HG03354 (cell line): ENCODE measurements at regions not wholly inside any gene's neighbourhood (a gene's known extent, or its start where the extent isn't known, plus 50 kb on each side); places are given as distances from the start of the nearest gene placed in this dataset.

Experiments
- ATAC-seq: cut with Tn5 transposase; IDR thresholded peaks from one replicate; pipeline ENCODE4 v1.9.1; 2021; ENCODE audit warnings: mild to moderate bottlenecking; ENCODE audit not compliant: unreplicated experiment, poor library complexity, severe bottlenecking

- ATAC-seq = peak; percentile 69
Observed at GRCh38 chr12:89999699-90000505, 291.3 kb upstream of the ATP2B1 start.

- ATAC-seq = no peak
Observed at GRCh38 chr12:89995870-89996269, 287.2 kb upstream of the ATP2B1 start.

DNA sequence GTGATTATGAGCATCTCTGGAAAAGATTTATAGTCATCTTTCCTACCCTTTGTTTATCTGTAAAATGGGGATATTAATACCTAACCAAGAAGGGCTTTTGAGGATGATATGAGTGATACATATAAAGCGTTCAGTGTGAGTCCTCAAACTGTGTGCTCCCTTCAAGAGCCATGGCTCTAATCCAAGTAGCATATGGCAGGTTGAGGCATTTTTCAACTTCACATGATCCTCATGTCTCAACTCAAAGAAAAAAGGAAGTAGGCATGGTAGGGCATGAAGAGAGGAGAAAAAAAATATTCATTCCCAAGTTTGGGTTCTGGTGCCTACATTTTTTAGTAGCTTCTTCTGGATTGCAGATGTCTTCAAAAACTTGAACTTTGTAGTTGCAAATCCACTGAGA lies 286.3 kb upstream of the ATP2B1 start:
- no peak for ATAC-seq

DNA sequence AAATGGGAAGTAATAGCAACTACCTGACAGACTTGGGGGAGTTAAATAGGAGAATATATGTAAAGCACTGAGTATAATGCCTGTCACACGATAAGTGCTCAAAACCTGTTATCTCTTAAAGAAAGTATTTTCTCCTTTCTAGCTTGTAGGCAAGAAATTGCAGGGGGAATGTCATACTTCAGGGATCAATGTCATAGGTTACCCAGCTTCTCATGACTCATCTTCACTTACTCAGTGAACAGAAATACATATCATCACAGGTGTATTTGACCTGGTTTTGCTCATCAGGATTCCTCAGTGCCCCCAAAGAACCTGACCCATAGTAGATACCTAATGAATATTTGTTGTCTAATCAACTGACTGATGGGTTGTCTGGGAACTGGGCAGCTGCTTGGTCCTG lies 285.0 kb upstream of the ATP2B1 start:
- ATAC-seq = no peak

- ATAC-seq = no peak
Observed at GRCh38 chr12:89992668-89993451, 284.2 kb upstream of the ATP2B1 start.

DNA sequence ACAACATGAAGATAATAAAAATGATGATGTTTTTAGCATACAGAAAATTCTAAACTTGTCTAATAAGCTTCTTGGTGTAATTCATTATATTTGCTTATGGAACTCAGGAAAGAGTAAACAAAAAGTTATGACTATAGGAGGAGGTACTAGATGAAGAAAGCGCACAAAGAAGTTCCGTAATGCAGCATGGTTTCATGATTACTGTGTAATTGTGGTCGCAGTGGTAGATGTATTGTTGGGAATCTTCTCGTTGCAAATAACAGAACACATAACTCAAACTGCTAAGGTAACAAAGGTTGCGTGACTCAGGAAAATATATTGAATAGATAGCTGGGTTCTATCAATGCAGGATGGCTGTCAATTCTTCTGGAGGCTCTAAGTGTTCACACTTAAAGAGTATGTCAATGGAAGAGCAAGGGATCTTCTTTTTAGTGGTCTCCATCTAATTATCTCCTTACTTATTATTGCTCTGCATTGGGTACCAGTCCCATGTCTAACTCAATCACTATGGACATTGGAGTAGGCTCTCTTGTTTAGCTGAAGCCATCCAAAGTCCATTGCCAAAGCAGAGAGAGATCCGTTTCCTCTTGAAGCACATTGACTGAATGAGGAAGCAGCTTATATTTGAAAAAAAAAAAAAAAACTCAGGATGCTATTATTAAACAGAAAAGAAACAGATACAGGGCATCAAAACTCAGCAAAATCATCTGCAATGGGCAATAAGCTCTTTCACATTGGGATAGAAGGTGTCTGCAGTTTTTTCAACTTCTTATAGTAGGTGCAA lies 283.4 kb upstream of the ATP2B1 start:
- ATAC-seq = no peak

DNA sequence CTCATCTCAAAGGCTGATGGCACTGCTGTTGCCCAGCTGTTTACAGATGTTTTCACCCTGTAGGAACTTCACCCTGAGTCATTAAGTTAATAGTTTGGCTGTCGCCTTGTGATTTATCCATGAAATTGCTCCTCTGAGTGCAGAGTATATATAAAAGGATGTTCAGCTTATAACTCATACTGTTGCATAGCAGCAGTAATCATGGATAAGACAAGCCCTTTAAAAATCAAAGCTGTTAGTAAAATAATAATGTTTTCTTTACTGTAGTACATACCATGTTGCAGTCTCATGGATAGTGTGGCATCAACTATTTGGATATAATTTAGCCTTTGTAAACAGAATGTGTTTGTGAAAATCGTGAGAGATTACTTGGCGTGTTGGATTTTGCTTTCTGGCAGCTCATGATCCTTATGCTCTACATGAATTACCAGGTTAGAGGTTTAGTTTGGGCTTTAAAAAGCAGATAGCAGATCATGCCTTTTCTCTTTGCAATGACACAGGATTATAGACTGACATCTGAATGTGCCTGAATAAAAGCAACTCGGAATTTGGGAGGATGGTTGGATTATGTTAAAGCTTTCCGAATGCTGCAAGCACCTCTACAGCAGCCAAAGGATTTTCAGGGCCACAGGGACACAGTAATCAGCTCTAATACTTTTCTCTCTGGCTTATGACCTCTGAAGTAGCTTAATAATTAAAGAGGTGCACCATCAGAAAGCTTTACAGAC lies 279.7 kb upstream of the ATP2B1 start:
- ATAC-seq = no peak

GRCh38 chr12:89985935-89986334 lies 277.3 kb upstream of the ATP2B1 start:
- ATAC-seq = no peak

DNA sequence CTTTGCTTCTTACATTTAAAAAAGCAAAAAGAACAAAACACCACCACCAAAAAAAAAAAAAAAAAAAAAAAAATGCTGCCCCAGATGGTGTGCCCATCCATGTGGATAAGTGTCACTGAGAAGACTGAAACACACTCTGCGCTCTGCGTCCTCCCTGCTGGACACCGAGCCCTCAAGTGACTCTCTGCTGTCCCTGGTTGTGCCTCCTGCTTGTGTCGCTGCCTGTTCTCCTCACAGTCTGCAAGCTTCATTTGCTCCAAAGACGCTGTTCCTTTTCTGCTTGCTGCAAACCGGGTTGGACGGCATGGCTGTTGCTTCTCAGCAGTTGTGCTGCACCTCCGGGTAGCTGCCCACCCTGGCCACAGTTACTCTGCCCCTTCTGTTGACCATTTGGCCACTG lies 276.2 kb upstream of the ATP2B1 start:
- ATAC-seq = no peak

- no peak for ATAC-seq
Observed at GRCh38 chr12:89983622-89984021, 275.0 kb upstream of the ATP2B1 start.

- no peak for ATAC-seq
Observed at GRCh38 chr12:89980236-89980635, 271.6 kb upstream of the ATP2B1 start.

- ATAC-seq = no peak
Observed at GRCh38 chr12:89977405-89978085, 268.9 kb upstream of the ATP2B1 start.

DNA sequence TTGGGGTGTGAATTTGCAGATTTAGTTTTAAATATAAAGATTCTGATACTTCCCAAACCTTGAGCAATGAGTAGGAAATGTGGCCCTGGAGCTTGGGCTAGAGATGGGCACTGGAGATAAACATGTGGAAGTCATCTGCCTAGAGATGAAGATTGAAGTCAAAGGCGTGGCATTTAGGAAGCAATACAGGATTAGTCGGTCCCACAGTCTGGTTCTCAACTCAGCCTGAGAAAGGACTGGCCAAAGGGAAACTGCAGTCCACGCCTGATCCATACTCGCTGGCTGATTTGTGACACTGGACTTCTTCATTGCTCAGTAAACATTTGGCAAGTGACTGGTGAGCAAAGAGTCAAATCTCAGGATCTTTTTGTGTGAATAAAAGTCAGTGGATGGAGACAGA lies 268.2 kb upstream of the ATP2B1 start:
- no peak for ATAC-seq

DNA sequence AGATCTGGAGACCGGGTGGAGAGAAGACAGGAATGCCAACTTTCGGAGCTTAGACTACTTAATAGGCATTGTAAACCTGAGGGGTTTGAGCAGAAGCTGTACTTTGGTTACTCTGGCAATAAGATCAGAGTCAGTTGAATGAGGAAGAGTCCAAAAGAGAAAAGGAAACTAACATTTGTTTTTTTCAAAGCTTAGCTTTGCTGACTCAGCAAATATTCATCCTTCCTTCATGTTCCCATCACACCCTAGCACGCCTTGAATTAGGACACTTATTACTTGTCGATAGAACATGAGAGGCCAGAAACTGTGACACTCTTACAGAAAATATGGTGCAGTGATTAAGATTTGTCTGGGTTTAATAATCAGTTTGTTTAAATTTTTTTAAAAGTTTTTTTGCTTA lies 266.9 kb upstream of the ATP2B1 start:
- no peak for ATAC-seq

GRCh38 chr12:89971880-89972279 lies 263.2 kb upstream of the ATP2B1 start:
- no peak for ATAC-seq

DNA sequence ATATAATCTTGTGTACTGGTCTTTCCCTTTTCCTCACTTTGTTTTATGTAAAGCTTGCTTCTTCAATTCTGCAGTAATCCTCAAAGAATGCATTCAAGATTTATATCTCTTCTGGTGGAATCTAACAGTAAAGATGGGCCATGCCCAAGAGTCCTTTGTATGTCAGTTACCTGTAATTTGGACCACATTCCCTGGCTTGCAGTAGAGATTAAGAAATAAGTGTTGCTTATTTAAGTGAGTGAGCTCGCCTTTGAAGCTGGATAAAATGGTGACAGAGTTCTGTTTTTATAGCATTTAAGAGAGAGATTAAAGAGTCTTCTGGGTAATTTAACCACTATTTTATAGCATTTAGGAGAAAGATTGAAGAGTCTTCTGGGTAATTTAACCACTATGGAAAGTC lies 262.1 kb upstream of the ATP2B1 start:
- ATAC-seq = no peak

DNA sequence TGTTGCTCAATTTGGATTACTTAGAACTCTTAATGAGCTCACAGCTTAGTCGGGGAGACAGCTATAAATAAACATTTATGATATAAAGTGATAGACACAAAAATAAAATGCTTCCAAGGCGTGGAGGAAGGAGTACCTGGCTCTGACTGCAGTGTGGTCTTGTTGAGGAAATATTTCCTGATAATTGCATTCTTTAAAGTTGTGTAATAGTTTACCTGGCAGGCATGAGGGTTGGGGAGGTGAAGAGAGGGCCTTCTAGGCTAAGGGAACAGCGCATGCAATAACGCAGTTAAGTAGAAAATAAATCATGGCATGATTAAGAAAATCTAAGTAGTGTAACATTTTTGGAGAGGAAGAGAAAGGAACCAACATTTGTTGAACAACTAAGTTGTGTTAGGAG lies 260.5 kb upstream of the ATP2B1 start:
- no peak for ATAC-seq

GRCh38 chr12:89968151-89968700 lies 259.6 kb upstream of the ATP2B1 start:
- no peak for ATAC-seq
